ENCODE measurements at regions not wholly inside any gene's neighbourhood (a gene's known extent, or its start where the extent isn't known, plus 50 kb on each side); places are given as distances from the start of the nearest gene placed in this dataset.
A peak's percentile ranks its signal among the peaks of the same experiment; 100 is the strongest.

GRCh38 chr13:83007226-83007625, 875.0 kb downstream of the SLITRK1 start:
- H3K14ac ChIP-seq (ENCODE audit: low read length) = no peak overlapping the region
- no peak overlapping the region for H3K18ac ChIP-seq (ENCODE audit: low read length)
- no peak overlapping the region for H3K4me3 ChIP-seq (ENCODE audit: low read length in 2 of 2)
- H3K4ac ChIP-seq (ENCODE audit: low read length) = no peak overlapping the region
- DNase-seq (ENCODE audit: low spot score) = no peak
- no peak overlapping the region for H2BK15ac ChIP-seq (ENCODE audit: low read length)
- no peak overlapping the region for H3K27ac ChIP-seq (replicated peaks; ENCODE audit: low read length)
- H3K4me1 ChIP-seq (ENCODE audit: control insufficient read depth in 2 of 2, insufficient read depth in 1 of 2, low read depth in 1 of 2, low read length in 2 of 2) = no peaks in the 10 kb centered on the region
- H3K9ac ChIP-seq (ENCODE audit: low read depth, low read length, poor library complexity) = no peak overlapping the region
- H3K79me1 ChIP-seq (ENCODE audit: low read depth, low read length) = no peaks in the 10 kb centered on the region
- no peak overlapping the region for H2AFZ ChIP-seq (ENCODE audit: low read length)
- H3K23ac ChIP-seq (ENCODE audit: low read depth, low read length, poor library complexity) = no peak overlapping the region
- no peak overlapping the region for H3K4me2 ChIP-seq (ENCODE audit: insufficient read depth, low read length, poor library complexity, severe bottlenecking)
- no peak overlapping the region for H4K8ac ChIP-seq (ENCODE audit: low read depth, low read length)
- no peaks in the 10 kb centered on the region for H3K36me3 ChIP-seq (replicated peaks in 1 of 2; ENCODE audit: control insufficient read depth in 2 of 2, insufficient read depth in 2 of 2, low read length in 2 of 2)
- no peak overlapping the region for H2AK5ac ChIP-seq (ENCODE audit: low read depth, low read length)
- H3K9me3 ChIP-seq (replicated peaks in 1 of 2; ENCODE audit: control insufficient read depth in 2 of 2, insufficient read depth in 1 of 2, low read depth in 1 of 2, low read length in 2 of 2) = no peaks in the 10 kb centered on the region
- H2BK5ac ChIP-seq (ENCODE audit: low read length) = no peak overlapping the region
- H3K27me3 ChIP-seq (ENCODE audit: control insufficient read depth in 3 of 3, insufficient read depth in 3 of 3, low read depth in 1 of 3, low read length in 3 of 3) = no peaks in the 10 kb centered on the region
- no peak overlapping the region for H2BK120ac ChIP-seq (ENCODE audit: low read depth, low read length)
- H4K91ac ChIP-seq (ENCODE audit: low read depth, low read length, poor library complexity) = no peak overlapping the region
- H2BK12ac ChIP-seq (ENCODE audit: low read length) = no peak overlapping the region

DNA sequence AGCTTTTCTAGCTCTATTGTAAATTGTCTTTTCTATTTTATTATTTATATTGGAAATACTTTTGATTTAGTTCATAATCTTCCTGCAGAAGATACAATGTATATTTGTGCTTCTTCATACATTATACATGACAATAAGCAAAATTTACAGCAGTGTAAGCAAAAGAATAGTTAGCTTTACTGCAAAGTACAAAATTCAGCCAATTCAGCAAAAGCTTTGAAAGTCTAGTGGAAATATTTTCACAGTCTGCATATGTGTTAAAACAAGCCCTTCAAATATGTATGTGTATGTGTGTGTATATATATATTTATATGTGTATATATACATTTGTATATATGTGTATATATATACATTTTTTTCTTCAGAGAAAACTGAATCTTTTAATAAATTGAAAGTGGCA, 879.1 kb downstream of the SLITRK1 start:
- no peak overlapping the region for H4K8ac ChIP-seq (ENCODE audit: low read depth, low read length)
- H3K4me3 ChIP-seq (ENCODE audit: low read length in 2 of 2) = no peak overlapping the region
- H3K36me3 ChIP-seq (replicated peaks in 1 of 2; ENCODE audit: control insufficient read depth in 2 of 2, insufficient read depth in 2 of 2, low read length in 2 of 2) = no peaks in the 10 kb centered on the region

DNA sequence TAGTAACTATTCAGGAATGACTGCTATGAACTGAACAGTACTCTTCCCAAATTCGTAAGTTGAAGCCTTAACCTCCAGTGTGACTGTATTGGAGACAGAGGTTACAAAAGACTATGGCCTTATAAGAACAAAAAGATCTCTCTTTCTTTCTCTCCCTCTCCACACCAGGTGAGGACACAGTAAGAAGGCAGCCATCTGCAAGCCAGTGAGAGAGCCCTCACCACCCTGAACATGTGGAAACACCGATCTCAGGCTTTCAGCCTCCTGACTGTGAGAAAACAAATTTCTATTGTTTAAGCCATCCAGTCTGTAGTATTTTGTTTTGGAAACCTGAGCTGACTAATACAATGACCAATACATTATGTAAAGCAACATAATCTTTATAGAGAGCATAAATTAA, 888.9 kb downstream of the SLITRK1 start:
- Histone ChIP-seq H3K4me3 (ENCODE audit: low read length in 2 of 2) (no peak overlapping the region), H3K14ac (ENCODE audit: low read length) (no peak overlapping the region), H3K4me1 (ENCODE audit: control insufficient read depth in 2 of 2, insufficient read depth in 1 of 2, low read depth in 1 of 2, low read length in 2 of 2) (no peaks in the 10 kb centered on the region), H4K8ac (ENCODE audit: low read depth, low read length) (no peak overlapping the region), H3K4ac (ENCODE audit: low read length) (no peak overlapping the region), H3K18ac (ENCODE audit: low read length) (no peak overlapping the region), H2BK12ac (ENCODE audit: low read length) (no peak overlapping the region), H3K9ac (ENCODE audit: low read depth, low read length, poor library complexity) (no peak overlapping the region), H3K27ac (replicated peaks; ENCODE audit: low read length) (no peak overlapping the region), H3K23ac (ENCODE audit: low read depth, low read length, poor library complexity) (no peak overlapping the region), H3K36me3 (replicated peaks in 1 of 2; ENCODE audit: control insufficient read depth in 2 of 2, insufficient read depth in 2 of 2, low read length in 2 of 2) (no peaks in the 10 kb centered on the region), H2BK5ac (ENCODE audit: low read length) (no peak overlapping the region), H3K27me3 (ENCODE audit: control insufficient read depth in 3 of 3, insufficient read depth in 3 of 3, low read depth in 1 of 3, low read length in 3 of 3) (no peaks in the 10 kb centered on the region), H2BK120ac (ENCODE audit: low read depth, low read length) (no peak overlapping the region), H3K9me3 (replicated peaks in 1 of 2; ENCODE audit: control insufficient read depth in 2 of 2, insufficient read depth in 1 of 2, low read depth in 1 of 2, low read length in 2 of 2) (no peaks in the 10 kb centered on the region), H3K79me1 (ENCODE audit: low read depth, low read length) (no peaks in the 10 kb centered on the region), H3K4me2 (ENCODE audit: insufficient read depth, low read length, poor library complexity, severe bottlenecking) (no peak overlapping the region), H2BK15ac (ENCODE audit: low read length) (no peak overlapping the region), H2AFZ (ENCODE audit: low read length) (peak overlapping the region; percentile 41), H4K91ac (ENCODE audit: low read depth, low read length, poor library complexity) (no peak overlapping the region), H2AK5ac (ENCODE audit: low read depth, low read length) (no peak overlapping the region)
- DNase-seq (ENCODE audit: low spot score) = no peak
- no CpG with 5 or more reads among the region's 2 CpGs for WGBS, 2 donors (ENCODE audit: extremely low coverage in 2 of 2, insufficient read length in 2 of 2, insufficient replicate concordance in 1 of 2)

More for the DNA sequence above, 879.1 kb downstream of the SLITRK1 start:
- Histone ChIP-seq H3K14ac (ENCODE audit: low read length) (no peak overlapping the region), H3K4me1 (ENCODE audit: control insufficient read depth in 2 of 2, insufficient read depth in 1 of 2, low read depth in 1 of 2, low read length in 2 of 2) (no peaks in the 10 kb centered on the region), H3K18ac (ENCODE audit: low read length) (no peak overlapping the region), H2BK15ac (ENCODE audit: low read length) (no peak overlapping the region), H3K27ac (replicated peaks; ENCODE audit: low read length) (no peak overlapping the region), H2AK5ac (ENCODE audit: low read depth, low read length) (no peak overlapping the region), H3K9ac (ENCODE audit: low read depth, low read length, poor library complexity) (no peak overlapping the region), H3K27me3 (ENCODE audit: control insufficient read depth in 3 of 3, insufficient read depth in 3 of 3, low read depth in 1 of 3, low read length in 3 of 3) (no peaks in the 10 kb centered on the region), H2BK12ac (ENCODE audit: low read length) (no peak overlapping the region), H2AFZ (ENCODE audit: low read length) (no peak overlapping the region), H3K23ac (ENCODE audit: low read depth, low read length, poor library complexity) (no peak overlapping the region), H3K9me3 (replicated peaks in 1 of 2; ENCODE audit: control insufficient read depth in 2 of 2, insufficient read depth in 1 of 2, low read depth in 1 of 2, low read length in 2 of 2) (no peaks in the 10 kb centered on the region), H2BK120ac (ENCODE audit: low read depth, low read length) (no peak overlapping the region), H3K79me1 (ENCODE audit: low read depth, low read length) (no peaks in the 10 kb centered on the region), H2BK5ac (ENCODE audit: low read length) (no peak overlapping the region), H4K91ac (ENCODE audit: low read depth, low read length, poor library complexity) (no peak overlapping the region), H3K4me2 (ENCODE audit: insufficient read depth, low read length, poor library complexity, severe bottlenecking) (no peak overlapping the region), H3K4ac (ENCODE audit: low read length) (no peak overlapping the region)
- DNase-seq (ENCODE audit: low spot score) = no peak

- Histone ChIP-seq H2AK5ac (ENCODE audit: low read depth, low read length) (no peak overlapping the region), H4K91ac (ENCODE audit: low read depth, low read length, poor library complexity) (no peak overlapping the region), H3K79me1 (ENCODE audit: low read depth, low read length) (no peaks in the 10 kb centered on the region), H3K9ac (ENCODE audit: low read depth, low read length, poor library complexity) (no peak overlapping the region), H3K4ac (ENCODE audit: low read length) (no peak overlapping the region), H2BK5ac (ENCODE audit: low read length) (no peak overlapping the region), H3K9me3 (replicated peaks in 1 of 2; ENCODE audit: control insufficient read depth in 2 of 2, insufficient read depth in 1 of 2, low read depth in 1 of 2, low read length in 2 of 2) (no peaks in the 10 kb centered on the region), H3K18ac (ENCODE audit: low read length) (no peak overlapping the region), H2BK15ac (ENCODE audit: low read length) (no peak overlapping the region), H2AFZ (ENCODE audit: low read length) (no peak overlapping the region), H3K36me3 (replicated peaks in 1 of 2; ENCODE audit: control insufficient read depth in 2 of 2, insufficient read depth in 2 of 2, low read length in 2 of 2) (no peaks in the 10 kb centered on the region), H3K4me3 (ENCODE audit: low read length in 2 of 2) (no peak overlapping the region), H3K27me3 (ENCODE audit: control insufficient read depth in 3 of 3, insufficient read depth in 3 of 3, low read depth in 1 of 3, low read length in 3 of 3) (no peaks in the 10 kb centered on the region), H2BK12ac (ENCODE audit: low read length) (no peak overlapping the region), H3K27ac (replicated peaks; ENCODE audit: low read length) (no peak overlapping the region), H3K23ac (ENCODE audit: low read depth, low read length, poor library complexity) (no peak overlapping the region), H3K4me2 (ENCODE audit: insufficient read depth, low read length, poor library complexity, severe bottlenecking) (no peak overlapping the region), H3K4me1 (ENCODE audit: control insufficient read depth in 2 of 2, insufficient read depth in 1 of 2, low read depth in 1 of 2, low read length in 2 of 2) (no peaks in the 10 kb centered on the region), H3K14ac (ENCODE audit: low read length) (no peak overlapping the region), H2BK120ac (ENCODE audit: low read depth, low read length) (no peak overlapping the region), H4K8ac (ENCODE audit: low read depth, low read length) (no peak overlapping the region)
- no peak for DNase-seq (ENCODE audit: low spot score)
Observed at GRCh38 chr13:82976499-82976898, 905.8 kb downstream of the SLITRK1 start.

Data from neuronal stem cell (in vitro differentiated cells).